HuH-7.5 (cell line): ENCODE measurements at regions not wholly inside any gene's neighbourhood (a gene's known extent, or its start where the extent isn't known, plus 50 kb on each side); places are given as distances from the start of the nearest gene placed in this dataset.
"Not testable (repeated sequence)": the region's sequence is repeated elsewhere in the genome, so short reads cannot be mapped to it uniquely, and the experiment has no call there.

Experiments
- DNase-seq: peaks from one replicate; pipeline ENCODE4 v3.0.0; 2011; ENCODE audit warnings: low spot score

DNA sequence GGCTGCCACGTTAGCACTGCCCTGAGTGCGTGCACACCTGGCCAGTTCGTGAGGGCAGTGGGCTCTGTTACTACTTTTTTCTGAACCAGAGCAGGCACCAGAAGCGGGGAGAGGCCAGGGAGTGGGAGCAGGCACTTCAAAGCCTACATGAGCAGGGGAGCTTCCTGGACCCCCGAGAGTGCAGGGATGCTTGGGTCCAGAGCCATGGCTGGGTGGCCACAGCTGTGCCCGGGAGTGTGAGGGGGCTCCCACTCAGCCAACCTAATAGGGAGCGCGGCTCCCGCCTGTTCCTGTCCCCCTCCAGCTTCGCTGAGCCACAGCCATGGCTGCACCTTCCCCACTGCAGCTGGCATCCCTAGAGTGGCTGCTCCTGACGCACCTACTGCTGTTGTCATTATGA, 1423.3 kb downstream of the SI start:
- no peak for DNase-seq

- DNase-seq, result no peak
These were observed 1434.1 kb downstream of the SI start for GRCh38 chr3:163644172-163644571.

DNA sequence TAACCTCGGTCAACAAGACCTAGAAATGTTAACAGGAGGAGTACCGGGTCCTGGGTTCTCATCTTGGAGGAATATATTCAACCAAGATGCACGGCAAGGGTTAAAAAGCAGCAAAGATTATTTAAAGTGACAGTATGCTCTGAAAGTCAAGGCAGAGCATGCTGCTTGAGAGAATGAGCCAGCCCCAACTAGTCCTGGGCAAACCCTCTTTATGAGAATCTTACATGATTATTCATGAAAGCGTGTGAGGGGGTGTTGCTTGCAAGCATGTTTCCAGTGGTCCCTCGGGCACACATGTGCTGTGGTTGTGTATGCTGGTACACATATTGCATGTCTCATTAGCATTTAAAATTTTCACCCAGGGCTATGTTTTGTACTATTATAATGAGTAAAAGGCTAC, 1445.6 kb downstream of the SI start:
- no peak for DNase-seq

DNA sequence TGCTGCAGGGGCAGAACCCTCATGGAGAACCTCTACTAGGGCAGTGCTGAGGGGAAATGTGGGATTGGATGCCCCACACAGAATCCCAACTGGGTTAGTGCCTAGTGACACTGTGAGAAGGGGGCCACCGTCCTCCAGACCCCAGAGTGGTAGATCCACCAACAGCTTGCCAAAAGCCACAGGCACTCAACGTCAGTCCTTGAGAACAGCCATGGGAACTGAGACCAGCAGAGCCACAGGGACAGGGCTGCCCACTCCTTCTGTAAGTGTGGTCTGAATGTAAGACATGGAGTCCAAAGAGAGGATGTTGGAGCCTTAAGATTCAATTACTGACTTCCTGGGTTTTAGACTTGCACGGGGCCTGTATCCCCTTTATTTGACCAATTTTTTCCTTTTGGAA, 1451.5 kb downstream of the SI start:
- DNase-seq, result no peak

DNA sequence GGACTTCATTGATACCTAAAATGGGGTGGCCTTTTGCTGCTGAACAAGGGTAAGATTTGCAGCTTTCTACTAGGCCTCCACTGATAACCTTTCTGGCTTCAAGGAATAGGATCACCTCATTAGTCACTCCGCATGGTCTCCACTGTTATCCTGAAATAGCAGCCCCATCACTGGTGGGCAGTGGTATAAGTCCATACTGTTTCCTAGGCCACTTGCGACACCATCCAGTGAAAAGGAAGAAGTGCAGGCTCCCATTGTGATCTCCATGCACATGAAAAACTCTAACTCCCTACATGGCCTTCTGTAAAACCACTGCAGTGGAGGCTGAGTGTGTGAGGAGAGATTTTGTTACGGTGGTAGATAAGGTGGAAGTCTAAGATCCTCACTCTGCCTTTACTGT, 1455.9 kb downstream of the SI start:
- no peak for DNase-seq

DNA sequence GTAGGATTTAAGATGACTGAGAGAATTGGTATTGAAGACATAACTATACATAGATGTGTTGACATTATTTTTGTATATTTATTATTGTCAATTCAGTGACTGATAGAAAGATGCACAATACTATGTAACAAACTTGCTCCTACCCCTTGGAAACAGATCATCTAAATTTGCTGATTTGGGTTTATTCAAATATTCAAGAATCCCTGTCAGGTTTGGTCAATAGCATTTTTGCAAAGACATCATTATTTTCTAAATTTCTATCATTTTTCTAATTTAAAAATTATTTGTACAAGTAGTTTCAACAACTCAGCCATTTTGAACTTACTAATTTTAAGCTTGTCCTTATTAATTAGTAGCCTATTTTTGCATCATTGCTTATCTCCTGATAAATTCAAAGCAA, 1463.4 kb downstream of the SI start:
- no peak for DNase-seq

GRCh38 chr3:163605915-163606314, 1472.4 kb downstream of the SI start:
- no peak for DNase-seq

DNA sequence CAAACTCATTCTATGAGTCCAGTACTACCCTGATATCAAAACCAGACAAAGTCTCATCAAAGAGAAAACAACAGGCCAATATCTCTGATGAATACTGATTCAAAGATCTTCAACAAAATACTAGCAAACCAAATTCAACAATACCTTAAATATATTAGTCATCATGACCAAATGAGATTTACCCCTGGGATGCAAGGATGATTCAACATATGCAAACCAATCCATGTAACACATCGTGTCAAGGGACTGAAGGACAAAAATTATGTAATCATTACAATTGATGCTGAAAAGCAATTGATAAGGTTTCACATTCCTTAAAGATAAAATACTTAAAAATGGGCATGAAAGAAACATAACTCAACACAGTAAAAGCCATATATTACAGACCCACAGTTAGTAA, 1476.9 kb downstream of the SI start:
- DNase-seq, result no peak

DNA sequence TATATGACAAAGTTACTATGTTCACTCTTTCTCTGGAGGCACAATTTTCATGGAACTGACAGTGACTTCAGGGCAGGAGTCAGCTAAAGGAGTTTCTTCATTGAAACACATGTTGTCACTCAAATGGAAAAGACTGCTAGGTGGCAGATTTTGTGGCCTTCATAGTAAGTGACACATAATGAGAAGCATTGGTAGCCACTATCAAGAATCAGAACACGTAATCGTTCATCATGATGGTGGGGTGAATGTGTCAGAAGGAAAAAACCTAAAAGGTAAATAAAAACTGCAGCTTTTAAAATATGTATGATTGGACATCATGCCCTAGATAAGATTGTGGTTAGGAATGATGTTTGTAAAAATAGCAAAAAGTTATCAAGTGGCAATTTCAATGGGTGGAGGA, 1491.0 kb downstream of the SI start:
- DNase-seq, result no peak

DNA sequence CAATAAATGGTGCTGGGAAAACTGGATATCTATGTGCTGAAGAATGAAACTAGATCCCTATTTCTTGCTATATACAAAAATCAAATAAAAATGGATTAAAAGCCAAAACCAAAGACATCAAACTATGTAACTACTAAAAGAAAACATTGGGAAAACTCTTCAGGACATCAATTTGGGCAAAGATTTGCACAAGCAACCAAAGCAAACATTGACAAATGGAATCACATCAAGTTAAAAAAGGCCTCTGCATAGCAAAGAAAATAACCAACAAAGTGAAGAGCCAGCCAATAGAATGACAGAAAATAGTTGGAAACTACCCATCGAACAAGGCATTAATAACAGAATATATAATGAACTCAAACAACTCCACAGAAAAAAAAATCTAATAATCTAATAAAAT, 1495.3 kb downstream of the SI start:
- no peak for DNase-seq

GRCh38 chr3:163577271-163577670, 1501.0 kb downstream of the SI start:
- DNase-seq, result no peak

GRCh38 chr3:163576314-163576713, 1502.0 kb downstream of the SI start:
- no peak for DNase-seq

DNA sequence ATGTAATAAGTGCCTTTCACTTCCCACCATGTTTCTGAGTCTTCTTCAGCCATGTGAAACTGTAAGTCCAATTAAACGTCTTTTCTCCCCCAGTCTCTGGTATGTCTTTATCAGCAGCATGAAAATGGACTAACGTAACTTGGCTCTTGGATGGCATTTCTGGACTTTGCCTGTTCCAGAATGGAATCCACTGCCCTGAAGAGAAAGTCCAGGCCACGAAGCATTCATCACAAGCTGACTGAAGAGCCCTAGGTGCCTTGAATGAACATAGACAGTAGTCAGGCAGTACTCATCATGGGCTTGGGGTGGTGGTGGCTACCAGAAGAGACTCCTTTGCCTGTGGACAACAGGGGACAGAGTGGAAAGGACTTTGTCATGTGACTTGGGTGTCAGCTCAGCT, 1505.0 kb downstream of the SI start:
- no peak for DNase-seq

GRCh38 chr3:163572856-163573255, 1505.4 kb downstream of the SI start:
- no peak for DNase-seq

DNA sequence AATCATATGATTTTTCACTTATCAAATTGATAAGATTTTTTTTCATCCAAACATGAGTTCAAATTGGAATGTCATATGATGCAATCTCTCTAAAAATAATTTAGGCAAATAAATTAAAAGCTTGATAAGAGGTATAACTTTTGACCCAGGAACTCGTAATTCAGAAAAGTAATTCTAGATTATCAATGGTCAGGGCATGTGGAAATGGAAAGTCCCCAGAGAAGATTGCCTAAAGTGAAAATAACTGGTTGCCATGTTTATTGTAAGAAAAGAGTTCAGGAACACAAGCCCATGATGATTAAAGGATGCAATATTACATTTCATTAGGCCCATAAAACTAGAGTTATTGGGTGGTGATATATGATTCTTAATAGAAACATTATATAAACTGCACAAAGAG, 1514.8 kb downstream of the SI start:
- no peak for DNase-seq

- DNase-seq, result no peak
These were observed 1515.7 kb downstream of the SI start for GRCh38 chr3:163562625-163563024.

DNA sequence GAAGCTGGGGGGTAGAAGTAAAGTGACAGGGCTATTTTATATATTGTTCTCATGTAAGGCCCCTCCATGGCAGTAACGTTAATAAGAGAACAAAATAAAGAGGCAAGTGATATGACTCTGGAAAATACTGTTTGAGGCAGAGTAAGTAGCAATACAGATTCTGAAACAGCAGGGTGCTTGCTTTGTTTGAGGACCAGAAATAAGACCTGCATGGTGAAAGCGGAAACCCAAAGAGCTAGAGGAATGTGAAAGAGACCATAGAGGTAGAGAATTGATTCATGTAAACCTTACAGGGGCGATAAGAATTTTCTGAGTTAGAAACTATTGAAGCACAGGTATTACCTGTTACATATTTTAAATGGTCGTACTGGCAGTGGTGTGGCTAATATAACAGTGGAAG, 1517.1 kb downstream of the SI start:
- DNase-seq, result no peak

- DNase-seq, result no peak
These were observed 1517.8 kb downstream of the SI start for GRCh38 chr3:163560459-163560858.

DNA sequence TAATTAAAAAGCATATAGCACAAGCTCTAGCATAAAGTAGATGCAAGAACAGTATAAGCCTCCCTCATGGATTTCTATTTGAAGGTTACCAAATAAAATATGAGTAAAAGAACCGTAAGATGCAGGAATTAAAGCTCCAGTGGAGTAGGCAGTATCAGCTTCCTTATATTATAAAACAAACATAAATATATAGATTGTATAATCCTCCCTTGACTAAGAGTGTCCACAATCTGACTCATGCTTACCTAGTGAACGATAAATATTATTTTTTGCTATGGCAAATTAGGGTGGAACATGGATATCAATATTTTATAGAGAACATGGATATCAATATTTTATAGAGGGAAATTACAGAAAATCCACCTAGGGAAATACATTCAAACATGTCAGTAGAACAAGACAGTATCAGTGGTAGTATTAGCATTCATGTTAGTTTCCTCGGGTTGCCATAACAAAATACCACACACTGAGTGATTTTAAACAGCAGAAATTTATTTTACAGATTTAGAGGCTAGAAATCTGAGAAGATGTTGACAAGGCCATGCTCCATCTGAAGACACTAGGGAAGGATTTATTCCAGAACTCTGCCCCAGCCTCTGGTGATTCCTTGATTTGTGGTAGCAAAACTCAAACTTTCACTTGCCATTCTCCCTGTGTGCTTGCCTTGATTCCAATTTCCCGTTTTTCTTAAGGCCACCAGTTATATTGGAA, 1521.3 kb downstream of the SI start:
- DNase-seq, result no peak

DNA sequence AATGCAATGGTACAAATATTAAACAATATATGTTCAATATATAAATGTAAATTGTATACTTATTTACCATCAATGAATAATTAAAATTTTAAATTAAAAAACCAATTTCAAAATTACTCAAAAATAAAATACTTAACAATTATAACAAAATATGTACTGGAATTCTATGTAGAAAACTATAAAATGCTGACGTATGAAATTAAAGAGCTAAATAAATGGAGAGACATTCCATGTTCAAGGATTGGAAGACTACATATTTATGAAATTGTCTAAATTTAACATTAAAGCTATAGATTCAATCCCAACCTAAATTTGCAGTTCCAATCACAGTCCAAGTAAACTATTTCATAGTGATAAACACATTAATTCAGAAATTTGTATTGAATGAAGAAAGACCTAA, 1522.4 kb downstream of the SI start:
- no peak for DNase-seq

DNA sequence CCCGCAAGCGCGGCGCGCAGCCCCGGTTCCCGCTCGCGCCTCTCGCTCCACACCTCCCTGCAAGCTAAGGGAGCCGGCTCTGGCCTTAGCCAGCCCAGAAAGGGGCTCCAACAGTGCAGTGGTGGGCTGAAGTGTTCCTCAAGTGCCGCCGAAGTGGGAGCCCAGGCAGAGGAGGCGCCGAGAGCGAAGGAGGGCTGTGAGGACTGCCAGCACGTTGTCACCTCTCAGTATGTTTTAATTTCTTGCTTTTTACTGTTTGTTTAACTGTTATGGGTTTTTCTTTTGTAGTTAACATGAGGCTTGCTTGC, 1525.7 kb downstream of the SI start:
- no peak for DNase-seq

DNA sequence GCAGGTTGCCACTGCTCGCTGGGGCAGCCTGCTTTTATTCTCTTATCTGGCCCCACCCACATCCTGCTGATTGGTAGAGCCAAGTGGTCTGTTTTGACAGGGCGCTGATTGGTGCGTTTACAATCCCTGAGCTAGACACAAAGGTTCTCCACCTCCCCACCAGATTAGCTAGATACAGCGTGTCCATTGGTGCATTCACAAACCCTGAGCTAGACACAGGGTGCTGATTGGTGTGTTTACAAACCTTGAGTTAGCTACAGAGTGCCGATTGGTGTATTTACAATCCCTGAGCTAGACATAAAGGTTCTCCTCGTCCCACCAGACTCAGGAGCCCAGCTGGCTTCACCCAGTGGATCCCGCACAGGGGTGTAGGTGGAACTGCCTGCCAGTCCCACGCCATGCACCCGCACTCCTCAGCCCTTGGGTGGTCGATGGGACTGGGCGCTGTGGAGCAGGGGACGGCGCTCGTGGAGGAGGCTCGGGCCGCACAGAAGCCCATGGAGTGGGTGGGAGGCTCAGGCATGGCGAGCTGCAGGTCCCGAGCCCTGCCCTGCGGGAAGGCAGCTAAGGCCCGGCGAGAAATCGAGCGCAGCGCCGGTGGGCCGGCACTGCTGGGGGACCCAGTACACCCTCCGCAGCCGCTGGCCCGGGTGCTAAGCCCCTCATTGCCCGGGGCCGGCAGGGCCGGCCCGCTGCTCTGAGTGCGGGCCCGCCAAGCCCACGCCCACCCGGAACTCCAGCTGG, 1526.2 kb downstream of the SI start:
- not testable (repeated sequence) for DNase-seq

DNA sequence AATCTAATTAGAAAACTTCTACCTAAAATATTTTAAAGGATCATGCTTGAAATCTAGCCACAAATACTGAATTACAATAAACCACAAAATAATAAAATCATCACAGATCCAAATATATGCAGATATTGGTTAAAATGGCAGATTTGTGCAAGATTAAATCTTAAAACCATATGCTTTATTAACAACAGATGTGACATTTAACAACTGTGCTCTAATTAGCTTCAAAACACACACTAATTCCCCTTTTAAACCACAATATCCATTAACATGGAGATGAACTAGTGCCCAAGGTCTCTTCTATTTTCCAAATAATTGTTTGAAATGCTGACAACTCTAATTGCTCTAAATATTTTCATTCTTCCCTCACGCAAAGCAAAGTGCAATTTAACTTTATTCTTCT, 1530.3 kb downstream of the SI start:
- no peak for DNase-seq

DNA sequence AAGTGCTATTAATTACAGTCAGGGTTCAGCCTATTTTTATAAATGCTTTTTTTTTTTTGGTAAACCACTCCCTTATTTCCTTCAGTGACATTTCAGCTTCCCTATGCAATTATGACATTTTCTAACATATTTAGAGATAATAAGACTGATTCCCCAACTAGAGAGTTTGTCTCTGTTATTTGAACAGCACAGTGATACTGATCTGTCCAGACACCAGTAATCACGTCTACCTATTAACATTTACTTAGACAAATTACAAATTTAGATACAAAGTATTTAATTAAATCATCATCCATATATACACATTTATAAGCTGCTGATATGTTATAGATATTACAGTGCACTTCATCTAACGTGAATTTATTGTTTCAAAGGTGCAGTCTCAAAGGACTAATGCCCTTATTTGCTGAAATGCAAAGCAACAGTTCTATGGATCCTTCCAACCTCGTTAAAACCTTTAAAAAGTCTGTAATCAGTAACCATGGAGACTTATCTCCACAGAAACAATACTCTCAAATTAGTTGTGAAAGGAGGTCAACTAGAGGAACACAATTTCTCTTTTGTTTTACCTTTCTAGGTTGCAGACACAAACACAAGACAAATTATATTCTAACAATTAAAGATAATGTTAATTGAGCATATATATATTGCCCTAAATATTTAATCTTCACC, 1531.1 kb downstream of the SI start:
- DNase-seq, result no peak
